ENCODE measurements at regions not wholly inside any gene's neighbourhood (a gene's known extent, or its start where the extent isn't known, plus 50 kb on each side); places are given as distances from the start of the nearest gene placed in this dataset.

DNA sequence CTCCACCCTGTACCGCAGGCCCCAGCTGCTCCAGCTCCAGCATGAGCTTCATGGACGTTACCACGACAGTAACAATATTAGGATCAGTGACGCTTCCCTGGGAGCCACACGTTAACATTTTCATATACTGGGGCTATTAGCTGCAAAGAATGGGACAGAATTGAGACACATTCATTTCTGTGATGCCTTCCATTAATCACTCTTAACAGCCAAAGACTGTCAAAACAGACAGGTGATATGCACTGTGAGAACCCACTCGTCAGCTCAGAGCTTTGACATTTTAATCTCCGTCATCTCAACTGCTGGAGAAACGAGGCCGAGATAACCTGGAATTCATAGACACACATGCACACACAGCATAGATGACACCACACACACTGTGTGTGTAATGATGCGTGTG lies 408.4 kb upstream of the SHH start:
- intact Hi-C loops (cut with micrococcal nuclease), result no loop called here
- Mint-ChIP-seq H3K36me3 (ENCODE audit: low read depth) (no peaks in the 10 kb centered on the region), H3K9me3 (no peaks in the 10 kb centered on the region), H3K4me3 (no peak overlapping the region), H3K27ac (no peak overlapping the region), H3K4me1 (ENCODE audit: low read depth) (no peaks in the 10 kb centered on the region), H3K27me3 (no peaks in the 10 kb centered on the region)

DNA sequence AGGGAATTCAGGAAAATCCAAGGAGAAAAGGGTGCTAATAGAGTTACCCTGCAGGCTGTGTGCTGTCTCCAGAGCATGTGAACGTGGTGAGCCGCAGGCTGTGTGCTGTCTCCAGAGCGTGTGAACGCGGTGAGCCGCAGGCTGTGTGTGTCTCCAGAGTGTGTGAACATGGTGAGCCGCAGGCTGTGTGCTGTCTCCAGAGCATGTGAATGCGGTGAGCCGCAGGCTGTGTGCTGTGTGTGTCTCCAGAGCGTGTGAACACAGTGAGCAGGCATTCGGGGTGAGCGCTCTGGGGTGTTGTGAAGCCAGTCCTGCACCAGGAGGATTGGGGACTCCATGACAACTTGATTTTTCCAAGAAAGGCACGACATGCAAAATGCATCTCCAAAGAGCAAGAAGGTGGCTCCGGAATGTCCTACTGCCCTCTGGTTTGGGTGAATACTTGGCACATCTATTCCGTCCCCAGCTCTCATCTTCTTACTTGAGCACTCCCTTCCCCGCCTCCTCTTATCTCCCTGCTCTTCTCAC lies 407.9 kb upstream of the SHH start:
- no peaks in the 10 kb centered on the region for H3K27me3 Mint-ChIP-seq
- intact Hi-C loops (cut with micrococcal nuclease), result no loop called here
- no peaks in the 10 kb centered on the region for H3K4me1 Mint-ChIP-seq (ENCODE audit: low read depth)
- H3K27ac Mint-ChIP-seq, result no peak overlapping the region
- H3K4me3 Mint-ChIP-seq, result no peak overlapping the region
- no peaks in the 10 kb centered on the region for H3K36me3 Mint-ChIP-seq (ENCODE audit: low read depth)
- H3K9me3 Mint-ChIP-seq, result no peaks in the 10 kb centered on the region

DNA sequence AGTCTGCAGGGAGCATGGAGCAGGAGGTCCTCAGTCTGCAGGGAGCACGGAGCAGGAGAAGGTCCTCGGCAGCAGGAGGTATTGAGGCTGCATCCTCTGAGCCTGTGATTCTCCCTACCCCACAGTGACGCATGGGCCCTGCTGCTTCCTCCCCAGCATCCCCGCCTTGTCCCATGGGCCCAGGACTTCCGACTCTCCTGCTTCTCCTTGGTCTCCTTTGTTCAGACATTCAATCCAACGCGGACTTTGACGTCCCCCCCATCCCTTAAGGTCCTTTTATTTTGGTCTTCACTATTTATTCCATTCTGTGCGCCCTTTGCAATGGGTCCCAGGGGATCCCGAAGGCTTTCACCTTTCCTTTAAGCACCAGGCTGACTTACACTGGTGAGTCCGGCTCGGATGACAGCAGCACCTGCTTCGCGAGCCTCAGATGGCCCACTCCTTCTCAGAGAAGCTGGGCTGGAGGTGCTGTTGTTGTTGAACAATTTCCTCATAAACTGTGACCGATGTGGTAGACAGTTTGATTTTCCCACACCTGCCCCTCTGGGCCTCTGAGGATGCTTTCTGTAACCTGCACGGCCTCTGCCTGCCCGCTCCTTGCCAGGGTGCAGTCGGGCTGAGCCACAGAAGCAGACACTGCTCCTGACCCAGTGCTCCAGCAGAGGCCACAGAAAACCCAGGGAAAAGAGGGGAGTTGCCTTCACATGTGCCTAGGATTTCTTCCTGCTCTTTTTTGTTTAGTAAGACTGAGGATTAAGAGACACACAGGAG lies 407.2 kb upstream of the SHH start:
- Mint-ChIP-seq H3K4me1 (ENCODE audit: low read depth) (no peaks in the 10 kb centered on the region), H3K27ac (no peak overlapping the region), H3K4me3 (no peak overlapping the region), H3K36me3 (ENCODE audit: low read depth) (no peaks in the 10 kb centered on the region), H3K27me3 (no peaks in the 10 kb centered on the region), H3K9me3 (no peaks in the 10 kb centered on the region)
- intact Hi-C loops (cut with micrococcal nuclease), result no loop called here

DNA sequence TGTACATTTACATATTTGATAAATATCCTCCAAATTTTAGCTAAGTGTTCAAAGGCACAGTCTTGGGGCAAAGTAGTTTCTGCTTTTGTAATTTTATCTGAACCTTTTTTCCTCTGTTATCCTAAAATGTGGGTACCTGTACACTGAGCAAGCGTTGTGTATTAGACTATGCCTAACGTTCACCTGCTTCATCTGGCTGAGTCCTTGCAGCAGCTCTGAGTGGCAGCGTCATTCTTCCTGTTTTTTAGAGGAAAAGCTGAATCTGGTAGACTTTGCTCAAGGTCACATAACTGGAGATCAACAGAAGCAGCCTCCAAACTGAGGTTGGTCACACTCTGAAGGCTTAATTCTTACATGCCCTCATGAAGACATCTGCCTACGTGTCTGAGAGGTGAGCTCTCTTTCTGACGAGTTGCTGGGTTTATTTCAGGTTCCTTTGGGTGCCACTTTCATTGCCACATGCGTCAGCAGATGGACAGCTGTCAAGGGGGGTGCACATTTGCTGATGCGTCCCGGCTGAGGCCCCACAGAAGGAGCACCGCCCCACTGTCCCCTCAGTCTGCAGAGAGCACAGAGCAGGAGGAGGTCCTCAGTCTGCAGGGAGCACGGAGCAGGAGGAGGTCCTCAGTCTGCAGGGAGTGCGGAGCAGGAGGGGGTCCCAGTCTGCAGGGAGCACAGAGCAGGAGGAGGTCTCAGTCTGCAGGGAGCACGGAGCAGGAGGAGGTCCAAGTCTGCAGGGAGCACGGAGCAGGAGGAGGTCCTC lies 406.5 kb upstream of the SHH start:
- Mint-ChIP-seq H3K27ac (no peak overlapping the region), H3K36me3 (ENCODE audit: low read depth) (no peaks in the 10 kb centered on the region), H3K27me3 (no peaks in the 10 kb centered on the region), H3K4me3 (no peak overlapping the region), H3K9me3 (no peaks in the 10 kb centered on the region), H3K4me1 (ENCODE audit: low read depth) (no peaks in the 10 kb centered on the region)
- intact Hi-C loops (cut with micrococcal nuclease), result no loop called here

DNA sequence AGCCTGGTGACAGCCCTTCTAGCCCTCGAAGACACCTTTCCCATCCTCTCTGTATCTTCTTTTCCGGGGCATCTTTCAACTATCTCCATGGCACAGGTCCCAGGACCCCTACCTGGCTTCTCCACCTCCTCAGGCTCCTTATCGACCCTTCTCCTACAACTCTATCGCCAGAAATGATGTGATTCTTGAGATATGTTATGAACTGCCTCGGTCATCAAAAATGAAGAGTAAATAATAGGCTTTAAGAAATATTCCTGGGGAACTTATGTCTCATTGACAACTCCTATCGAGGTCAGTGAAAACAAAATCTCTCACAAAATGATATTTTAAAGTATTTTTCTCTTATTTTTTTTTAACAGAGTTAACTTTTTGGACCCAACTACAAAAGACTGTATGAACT lies 405.5 kb upstream of the SHH start:
- no peak overlapping the region for H3K4me3 Mint-ChIP-seq
- no peaks in the 10 kb centered on the region for H3K36me3 Mint-ChIP-seq (ENCODE audit: low read depth)
- H3K27ac Mint-ChIP-seq, result no peak overlapping the region
- H3K9me3 Mint-ChIP-seq, result no peaks in the 10 kb centered on the region
- H3K27me3 Mint-ChIP-seq, result no peaks in the 10 kb centered on the region
- intact Hi-C loops (cut with micrococcal nuclease), result no loop called here
- no peaks in the 10 kb centered on the region for H3K4me1 Mint-ChIP-seq (ENCODE audit: low read depth)

DNA sequence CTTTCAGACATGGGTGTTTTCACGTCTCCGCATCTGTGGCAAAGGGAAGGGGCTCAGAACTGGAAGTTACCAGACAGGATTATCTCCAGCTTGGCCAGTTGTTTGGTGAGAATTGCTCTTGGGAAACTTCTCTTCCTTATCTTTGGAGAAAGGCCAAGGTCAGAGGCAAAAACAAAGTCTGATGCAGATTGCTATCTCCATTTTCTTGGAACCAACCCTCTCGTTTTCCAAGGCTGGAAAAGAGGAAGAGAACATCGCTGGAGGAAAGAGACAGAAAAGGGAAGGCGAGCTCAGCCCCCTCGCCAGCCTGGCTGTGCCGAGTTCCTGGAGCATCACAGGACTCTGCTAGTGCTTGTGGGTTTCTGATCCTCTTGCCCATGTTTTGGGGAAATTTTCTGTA lies 396.8 kb upstream of the SHH start:
- no peak overlapping the region for H3K4me3 Mint-ChIP-seq
- H3K36me3 Mint-ChIP-seq (ENCODE audit: low read depth), result no peaks in the 10 kb centered on the region
- no peaks in the 10 kb centered on the region for H3K27me3 Mint-ChIP-seq
- no peaks in the 10 kb centered on the region for H3K4me1 Mint-ChIP-seq (ENCODE audit: low read depth)
- no peak overlapping the region for H3K27ac Mint-ChIP-seq
- intact Hi-C loops (cut with micrococcal nuclease), result no loop called here
- no peaks in the 10 kb centered on the region for H3K9me3 Mint-ChIP-seq

DNA sequence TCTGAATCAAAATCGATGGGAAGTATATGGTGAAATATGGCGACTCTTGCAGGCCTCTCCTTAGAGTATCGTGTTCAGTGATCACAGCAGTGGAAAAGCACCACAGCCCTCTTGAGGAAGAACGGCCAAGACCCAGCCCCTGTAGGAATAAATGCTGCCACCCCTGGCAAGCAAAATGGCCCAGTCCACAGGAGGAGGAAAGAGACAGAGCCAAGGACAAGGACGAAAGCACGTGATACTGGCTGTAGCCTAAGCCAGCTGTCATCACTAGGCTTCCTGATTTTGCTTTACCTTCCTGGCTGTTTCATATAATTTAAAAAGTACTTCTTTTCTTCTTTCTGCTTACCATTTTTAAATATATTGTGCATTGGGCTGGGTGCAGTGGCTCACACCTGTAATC lies 395.0 kb upstream of the SHH start:
- no peaks in the 10 kb centered on the region for H3K4me1 Mint-ChIP-seq (ENCODE audit: low read depth)

DNA sequence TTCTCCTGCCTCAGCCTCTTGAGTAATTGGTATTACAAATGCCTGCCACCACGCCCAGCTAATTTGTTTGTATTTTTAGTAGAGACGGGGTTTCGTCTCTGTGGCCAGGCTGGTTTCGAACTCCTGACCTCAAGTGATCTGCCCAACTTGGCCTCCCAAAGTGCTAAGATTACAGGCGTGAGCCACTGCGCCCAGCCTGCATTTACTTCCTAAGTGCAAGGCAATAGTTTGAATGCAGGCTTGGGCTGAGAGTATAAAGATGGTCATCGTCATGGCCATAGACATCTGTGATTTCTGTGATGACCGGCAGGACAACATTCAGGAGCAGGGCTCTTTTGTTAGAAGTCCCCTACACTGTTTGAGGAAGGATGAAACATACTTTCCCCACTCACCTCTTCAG lies 393.9 kb upstream of the SHH start:
- Mint-ChIP-seq H3K4me1 (ENCODE audit: low read depth) (no peaks in the 10 kb centered on the region), H3K36me3 (ENCODE audit: low read depth) (no peaks in the 10 kb centered on the region), H3K27me3 (no peaks in the 10 kb centered on the region), H3K9me3 (no peaks in the 10 kb centered on the region), H3K27ac (no peak overlapping the region), H3K4me3 (no peak overlapping the region)
- intact Hi-C loops (cut with micrococcal nuclease), result no loop called here

More for the DNA sequence above, 395.0 kb upstream of the SHH start:
- Mint-ChIP-seq H3K27ac (no peak overlapping the region), H3K4me3 (no peak overlapping the region), H3K9me3 (no peaks in the 10 kb centered on the region), H3K27me3 (no peaks in the 10 kb centered on the region), H3K36me3 (ENCODE audit: low read depth) (no peaks in the 10 kb centered on the region)
- intact Hi-C loops (cut with micrococcal nuclease), result no loop called here

DNA sequence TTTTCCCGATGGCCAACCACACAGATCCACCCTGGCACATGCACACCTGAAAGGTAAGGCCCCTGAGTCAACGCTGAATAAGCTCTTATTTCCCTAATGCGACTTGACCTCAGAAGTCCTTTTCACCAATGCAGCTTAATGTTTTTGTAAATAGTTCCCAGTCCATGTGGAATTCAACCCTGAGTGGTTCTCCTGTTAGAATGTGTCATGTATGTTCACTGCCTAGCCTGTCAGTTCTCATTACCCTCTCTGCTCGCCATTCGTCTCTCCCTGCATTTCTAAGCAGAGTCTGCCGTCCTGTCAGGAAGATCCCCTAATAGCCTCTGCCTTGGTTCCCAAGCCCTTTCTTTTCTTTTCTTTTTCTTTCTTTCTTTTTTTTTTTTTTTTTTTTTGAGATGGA lies 392.6 kb upstream of the SHH start:
- no peaks in the 10 kb centered on the region for H3K9me3 Mint-ChIP-seq
- H3K4me1 Mint-ChIP-seq (ENCODE audit: low read depth), result no peaks in the 10 kb centered on the region
- H3K4me3 Mint-ChIP-seq, result no peak overlapping the region
- H3K27ac Mint-ChIP-seq, result no peak overlapping the region
- intact Hi-C loops (cut with micrococcal nuclease), result no loop called here
- H3K27me3 Mint-ChIP-seq, result no peaks in the 10 kb centered on the region
- H3K36me3 Mint-ChIP-seq (ENCODE audit: low read depth), result no peaks in the 10 kb centered on the region

DNA sequence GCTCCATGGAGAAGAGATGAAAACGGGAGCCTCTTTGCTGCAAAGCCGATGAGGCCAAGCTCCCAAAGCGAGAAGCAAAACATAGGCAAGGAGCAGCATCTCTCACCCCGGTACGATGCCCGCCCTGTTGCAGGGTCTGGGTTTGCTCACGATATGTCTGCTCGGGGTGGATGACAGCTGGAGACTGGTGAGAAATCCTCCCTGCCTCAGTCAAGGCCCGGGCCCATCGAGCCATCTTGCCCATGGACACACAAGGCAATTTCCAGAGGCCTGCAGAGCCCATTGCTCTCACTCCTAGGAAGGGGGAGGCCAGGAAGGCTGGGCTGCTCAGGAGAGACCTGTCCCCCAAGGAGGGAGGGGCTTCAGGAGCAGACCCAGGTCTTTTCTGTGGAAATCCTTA lies 391.7 kb upstream of the SHH start:
- Mint-ChIP-seq H3K36me3 (ENCODE audit: low read depth) (no peaks in the 10 kb centered on the region), H3K9me3 (no peaks in the 10 kb centered on the region), H3K4me3 (no peak overlapping the region), H3K27ac (no peak overlapping the region), H3K27me3 (no peaks in the 10 kb centered on the region), H3K4me1 (ENCODE audit: low read depth) (no peaks in the 10 kb centered on the region)
- intact Hi-C loops (cut with micrococcal nuclease), result no loop called here

DNA sequence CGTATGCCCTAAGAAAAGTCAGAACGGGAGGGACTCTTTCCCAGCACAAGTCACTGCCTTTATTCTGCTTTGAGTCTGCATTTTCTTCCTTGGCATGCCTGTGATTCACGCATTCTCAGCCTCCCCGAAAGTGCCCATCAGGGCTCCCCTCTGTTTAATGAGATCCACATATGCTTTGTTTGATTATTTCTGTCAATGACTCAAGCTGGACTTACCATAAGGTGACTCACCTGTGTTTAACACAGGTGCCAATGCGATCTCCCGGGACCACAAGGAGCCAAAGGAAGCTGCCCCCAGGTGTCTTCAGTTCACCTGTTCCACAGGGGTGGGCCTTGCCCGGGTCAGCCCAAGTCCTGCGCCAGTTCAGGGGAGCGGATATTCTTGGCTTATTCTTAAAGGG lies 386.0 kb upstream of the SHH start:
- Mint-ChIP-seq H3K27ac (no peak overlapping the region), H3K9me3 (no peaks in the 10 kb centered on the region), H3K36me3 (ENCODE audit: low read depth) (no peaks in the 10 kb centered on the region), H3K4me3 (no peak overlapping the region), H3K4me1 (ENCODE audit: low read depth) (no peaks in the 10 kb centered on the region), H3K27me3 (no peaks in the 10 kb centered on the region)
- intact Hi-C loops (cut with micrococcal nuclease), result no loop called here

DNA sequence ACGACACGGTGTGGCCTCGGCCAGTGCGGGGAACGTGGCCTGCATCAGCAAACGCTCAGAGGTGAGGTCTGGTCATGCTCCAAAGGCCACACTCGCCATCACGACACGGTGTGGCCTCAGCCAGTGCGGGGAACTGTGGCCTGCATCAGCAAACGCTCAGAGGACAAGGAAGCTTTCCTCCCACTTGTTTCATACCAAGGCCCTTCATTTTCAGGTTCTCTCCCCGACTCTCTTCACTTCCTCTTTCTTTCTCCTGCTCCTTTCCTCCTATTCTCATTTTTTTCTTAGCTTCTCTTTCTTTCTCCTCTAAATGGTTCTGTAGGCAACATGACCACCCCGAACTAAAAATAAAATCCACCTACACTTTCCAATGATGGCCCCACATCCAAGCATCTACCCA lies 384.4 kb upstream of the SHH start:
- H3K4me3 Mint-ChIP-seq, result no peak overlapping the region
- H3K4me1 Mint-ChIP-seq (ENCODE audit: low read depth), result no peaks in the 10 kb centered on the region
- H3K36me3 Mint-ChIP-seq (ENCODE audit: low read depth), result no peaks in the 10 kb centered on the region
- no peaks in the 10 kb centered on the region for H3K9me3 Mint-ChIP-seq
- no peaks in the 10 kb centered on the region for H3K27me3 Mint-ChIP-seq
- no peak overlapping the region for H3K27ac Mint-ChIP-seq
- intact Hi-C loops (cut with micrococcal nuclease), result no loop called here

DNA sequence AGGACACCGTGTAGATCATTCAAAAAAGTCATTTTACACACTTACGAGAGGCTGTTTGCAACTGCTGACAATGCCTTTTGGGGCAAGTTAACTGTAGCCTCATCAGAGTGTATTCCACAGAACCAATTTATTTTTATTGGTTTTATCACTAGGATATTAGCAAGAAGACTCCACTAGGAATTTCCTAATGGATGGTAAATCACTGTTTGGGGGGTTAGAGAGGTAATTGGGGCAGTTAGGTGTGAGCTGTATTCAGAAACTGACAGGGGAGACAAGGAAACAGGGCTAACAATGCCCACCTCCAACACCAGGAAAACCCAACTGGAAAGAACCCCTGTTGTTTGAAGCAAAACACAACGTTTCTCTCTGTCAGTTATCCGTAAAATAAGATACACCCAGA lies 383.0 kb upstream of the SHH start:
- Mint-ChIP-seq H3K27me3 (no peaks in the 10 kb centered on the region), H3K36me3 (ENCODE audit: low read depth) (no peaks in the 10 kb centered on the region), H3K4me3 (no peak overlapping the region), H3K4me1 (ENCODE audit: low read depth) (no peaks in the 10 kb centered on the region), H3K9me3 (no peaks in the 10 kb centered on the region), H3K27ac (no peak overlapping the region)
- intact Hi-C loops (cut with micrococcal nuclease), result no loop called here

DNA sequence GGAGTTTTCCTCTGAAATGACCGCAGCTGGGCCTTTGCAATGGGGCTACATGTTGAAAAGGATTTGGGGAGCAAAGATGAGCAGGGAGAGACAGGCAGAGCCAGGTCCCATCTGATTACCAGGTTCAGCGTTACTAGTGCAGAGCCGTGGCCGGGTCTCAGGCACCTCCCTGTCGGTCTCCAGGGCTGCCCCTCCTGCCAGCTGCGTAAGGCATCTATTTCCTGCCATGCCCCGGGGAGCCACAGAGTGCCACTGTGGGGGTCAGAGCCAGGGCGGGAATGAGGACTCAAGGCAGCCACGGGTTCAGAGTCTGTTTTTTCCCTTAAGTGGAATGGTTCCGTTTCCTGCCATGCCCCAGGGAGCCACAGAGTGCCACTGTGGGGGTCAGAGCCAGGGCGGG lies 382.6 kb upstream of the SHH start:
- no peaks in the 10 kb centered on the region for H3K9me3 Mint-ChIP-seq
- H3K27ac Mint-ChIP-seq, result no peak overlapping the region
- intact Hi-C loops (cut with micrococcal nuclease), result no loop called here
- H3K4me1 Mint-ChIP-seq (ENCODE audit: low read depth), result no peaks in the 10 kb centered on the region
- no peaks in the 10 kb centered on the region for H3K36me3 Mint-ChIP-seq (ENCODE audit: low read depth)
- H3K27me3 Mint-ChIP-seq, result no peaks in the 10 kb centered on the region
- H3K4me3 Mint-ChIP-seq, result no peak overlapping the region

All from dendritic cell treated with granulocyte-macrophage colony-stimulating factor and Interleukin-4, amounts not matched to agents 40 ng/mL and 50 ng/mL, for 4 days (primary cell).